ENCODE measurements at regions not wholly inside any gene's neighbourhood (a gene's known extent, or its start where the extent isn't known, plus 50 kb on each side); places are given as distances from the start of the nearest gene placed in this dataset.

GRCh38 chr10:78539247-78539766, 505.6 kb downstream of the RPS24 start:
- Mint-ChIP-seq H3K27ac (peak overlapping the region in 2 of 10 donors; percentile 4 to 35), H3K9me3 (peaks cover 0 to 1% (median 0%) of the 10 kb centered on the region in 9 donors), H3K4me1 (peaks cover 0 to 8% (median 4%) of the 10 kb centered on the region in 4 donors), H3K4me3 (no peak overlapping the region), H3K36me3 (no peaks in the 10 kb centered on the region), H3K27me3 (peaks cover 0 to 8% (median 0%) of the 10 kb centered on the region in 5 donors)
- no peak for DNase-seq
- no peak for ATAC-seq
- POLR2A ChIA-PET, result no interaction called here

- ATAC-seq, result no peak
- Mint-ChIP-seq H3K4me3 (no peak overlapping the region), H3K4me1 (peaks cover 0 to 8% (median 4%) of the 10 kb centered on the region in 4 donors), H3K36me3 (no peaks in the 10 kb centered on the region), H3K9me3 (peaks cover 0 to 1% (median 0%) of the 10 kb centered on the region in 9 donors), H3K27me3 (peaks cover 0 to 8% (median under 1%) of the 10 kb centered on the region in 5 donors), H3K27ac (peak overlapping the region in 1 of 10 donors; percentile 46)
- POLR2A ChIA-PET, result no interaction called here
- DNase-seq, result no peak
Observed at GRCh38 chr10:78540355-78541076, 506.9 kb downstream of the RPS24 start.

GRCh38 chr10:78541481-78542140, 507.9 kb downstream of the RPS24 start:
- Mint-ChIP-seq H3K36me3 (no peaks in the 10 kb centered on the region), H3K4me1 (peaks cover 0 to 8% (median 4%) of the 10 kb centered on the region in 4 donors), H3K27ac (peak overlapping the region in 6 of 10 donors; percentile 14 to 88 (median 56)), H3K27me3 (peaks cover 0 to 8% (median 2%) of the 10 kb centered on the region in 5 donors), H3K4me3 (peak overlapping the region in 1 of 10 donors; percentile 8), H3K9me3 (peaks cover 0 to 1% (median 0%) of the 10 kb centered on the region in 9 donors)
- ATAC-seq, result peak in 1 of 2 donors; percentile 30
- peak in 1 of 10 donors; percentile 20 for DNase-seq
- POLR2A ChIA-PET, result no interaction called here

GRCh38 chr10:78542141-78542489, 508.5 kb downstream of the RPS24 start:
- Mint-ChIP-seq H3K27me3 (peaks cover 0 to 8% (median 2%) of the 10 kb centered on the region in 5 donors), H3K4me3 (peak overlapping the region in 1 of 10 donors; percentile 8), H3K36me3 (no peaks in the 10 kb centered on the region), H3K9me3 (peaks cover 0 to 1% (median 0%) of the 10 kb centered on the region in 9 donors), H3K27ac (peak overlapping the region in 6 of 10 donors; percentile 14 to 88 (median 54)), H3K4me1 (peaks cover 0 to 8% (median 4%) of the 10 kb centered on the region in 4 donors)
- POLR2A ChIA-PET, result no interaction called here
- DNase-seq (no peak), ATAC-seq (no peak)

- DNase-seq (no peak), ATAC-seq (no peak)
- Mint-ChIP-seq H3K27me3 (peaks cover 0 to 8% (median 2%) of the 10 kb centered on the region in 5 donors), H3K4me1 (peaks cover 0 to 8% (median 4%) of the 10 kb centered on the region in 4 donors), H3K9me3 (peaks cover 0 to 1% (median 0%) of the 10 kb centered on the region in 9 donors), H3K27ac (peak overlapping the region in 4 of 10 donors; percentile 26 to 60 (median 40)), H3K4me3 (no peak overlapping the region), H3K36me3 (no peaks in the 10 kb centered on the region)
- POLR2A ChIA-PET, result no interaction called here
Observed at GRCh38 chr10:78542521-78542920, 508.9 kb downstream of the RPS24 start.

- Mint-ChIP-seq H3K27ac (no peak overlapping the region), H3K36me3 (no peaks in the 10 kb centered on the region), H3K4me3 (no peak overlapping the region), H3K9me3 (peaks cover 0 to 1% (median 0%) of the 10 kb centered on the region in 9 donors), H3K4me1 (peaks cover 0 to 8% (median 4%) of the 10 kb centered on the region in 4 donors), H3K27me3 (peaks cover 2 to 11% (median 8%) of the 10 kb centered on the region in 5 donors)
- POLR2A ChIA-PET, result no interaction called here
- no peak for ATAC-seq
- no peak for DNase-seq
Observed at GRCh38 chr10:78543031-78543748, 509.5 kb downstream of the RPS24 start.

GRCh38 chr10:78543749-78544362, 510.2 kb downstream of the RPS24 start:
- POLR2A ChIA-PET, result no interaction called here
- no peak for DNase-seq
- ATAC-seq, result no peak
- Mint-ChIP-seq H3K4me3 (no peak overlapping the region), H3K36me3 (no peaks in the 10 kb centered on the region), H3K4me1 (peaks cover 0 to 8% (median 4%) of the 10 kb centered on the region in 4 donors), H3K27ac (no peak overlapping the region), H3K27me3 (peaks cover 2 to 17% (median 14%) of the 10 kb centered on the region in 5 donors), H3K9me3 (peaks cover 0 to 1% (median 0%) of the 10 kb centered on the region in 9 donors)

GRCh38 chr10:78544423-78545090, 510.9 kb downstream of the RPS24 start:
- Mint-ChIP-seq H3K27me3 (peaks cover 2 to 17% (median 12%) of the 10 kb centered on the region in 5 donors), H3K9me3 (peaks cover 0 to 1% (median 0%) of the 10 kb centered on the region in 9 donors), H3K36me3 (no peaks in the 10 kb centered on the region)

GRCh38 chr10:78545756-78546155, 512.1 kb downstream of the RPS24 start:
- H3K27ac Mint-ChIP-seq, result no peak overlapping the region

More at GRCh38 chr10:78544423-78545090, 510.9 kb downstream of the RPS24 start:
- DNase-seq, result no peak
- ATAC-seq, result no peak
- POLR2A ChIA-PET, result no interaction called here
- Mint-ChIP-seq H3K27ac (no peak overlapping the region), H3K4me3 (no peak overlapping the region), H3K4me1 (peaks cover 0 to 8% (median 4%) of the 10 kb centered on the region in 4 donors)

GRCh38 chr10:78547397-78547796, 513.7 kb downstream of the RPS24 start:
- POLR2A ChIA-PET, result no interaction called here
- DNase-seq (no peak), ATAC-seq (no peak)
- Mint-ChIP-seq H3K4me1 (peaks cover 0 to 9% (median 5%) of the 10 kb centered on the region in 4 donors), H3K9me3 (no peaks in the 10 kb centered on the region), H3K4me3 (no peak overlapping the region), H3K27me3 (peaks cover 3 to 18% (median 11%) of the 10 kb centered on the region in 5 donors), H3K27ac (no peak overlapping the region), H3K36me3 (no peaks in the 10 kb centered on the region)

More at GRCh38 chr10:78545756-78546155, 512.1 kb downstream of the RPS24 start:
- POLR2A ChIA-PET, result no interaction called here
- peaks cover 0 to 7% (median 3%) of the 10 kb centered on the region in 4 donors for H3K4me1 Mint-ChIP-seq
- H3K4me3 Mint-ChIP-seq, result no peak overlapping the region
- DNase-seq (no peak), ATAC-seq (no peak)
- peaks cover 0 to 1% (median 0%) of the 10 kb centered on the region in 9 donors for H3K9me3 Mint-ChIP-seq
- no peaks in the 10 kb centered on the region for H3K36me3 Mint-ChIP-seq
- peaks cover 3 to 18% (median 12%) of the 10 kb centered on the region in 5 donors for H3K27me3 Mint-ChIP-seq

GRCh38 chr10:78547905-78548304, 514.2 kb downstream of the RPS24 start:
- Mint-ChIP-seq H3K27ac (no peak overlapping the region), H3K4me1 (peaks cover 0 to 9% (median 5%) of the 10 kb centered on the region in 4 donors), H3K36me3 (no peaks in the 10 kb centered on the region), H3K27me3 (peaks cover 3 to 22% (median 10%) of the 10 kb centered on the region in 5 donors), H3K4me3 (no peak overlapping the region), H3K9me3 (no peaks in the 10 kb centered on the region)
- no peak for ATAC-seq
- no peak for DNase-seq
- POLR2A ChIA-PET, result no interaction called here

- Mint-ChIP-seq H3K27me3 (peaks cover 3 to 22% (median 10%) of the 10 kb centered on the region in 5 donors), H3K4me3 (no peak overlapping the region), H3K9me3 (no peaks in the 10 kb centered on the region), H3K27ac (no peak overlapping the region), H3K4me1 (peaks cover 0 to 9% (median 5%) of the 10 kb centered on the region in 4 donors), H3K36me3 (no peaks in the 10 kb centered on the region)
- POLR2A ChIA-PET, result no interaction called here
- ATAC-seq (no peak), DNase-seq (no peak)
Observed at GRCh38 chr10:78548369-78548768, 514.7 kb downstream of the RPS24 start.
